GM18507 (cell line): ENCODE measurements at regions not wholly inside any gene's neighbourhood (a gene's known extent, or its start where the extent isn't known, plus 50 kb on each side); places are given as distances from the start of the nearest gene placed in this dataset.

ENCODE experiments used
- DNase-seq: peaks from one replicate; pipeline ENCODE4 v3.0.0; 2011; ENCODE audit warnings: low read depth; ENCODE audit not compliant: insufficient read length; ENCODE audit errors: extremely low spot score
- FAIRE-seq: peaks from 2 replicates; lab custom pipeline; 2011; peaks lifted over from hg19 to GRCh38; lab: Jason Lieb, UNC

GRCh38 chr14:54322701-54323337 lies 74.0 kb upstream of the CDKN3 start:
- FAIRE-seq (no peak), DNase-seq (no peak)

- DNase-seq (no peak), FAIRE-seq (no peak)
Measured at GRCh38 chr14:54325766-54326165, 71.0 kb upstream of the CDKN3 start.

GRCh38 chr14:54329082-54329695 lies 67.6 kb upstream of the CDKN3 start:
- DNase-seq (no peak), FAIRE-seq (peak; percentile 50)

GRCh38 chr14:54330876-54331275 lies 65.9 kb upstream of the CDKN3 start:
- FAIRE-seq (no peak), DNase-seq (no peak)

- FAIRE-seq (no peak), DNase-seq (no peak)
Measured at GRCh38 chr14:54331516-54331915, 65.3 kb upstream of the CDKN3 start.

GRCh38 chr14:54332490-54332889 lies 64.3 kb upstream of the CDKN3 start:
- DNase-seq (no peak), FAIRE-seq (no peak)

- FAIRE-seq (no peak), DNase-seq (no peak)
Measured at GRCh38 chr14:54333511-54333910, 63.3 kb upstream of the CDKN3 start.

- FAIRE-seq (no peak), DNase-seq (no peak)
Measured at GRCh38 chr14:54335569-54336155, 61.1 kb upstream of the CDKN3 start.

- FAIRE-seq (no peak), DNase-seq (no peak)
Measured at GRCh38 chr14:54337314-54337713, 59.5 kb upstream of the CDKN3 start.

GRCh38 chr14:54338696-54339317 lies 58.0 kb upstream of the CDKN3 start:
- DNase-seq = no peak
- FAIRE-seq = no peak

- FAIRE-seq (no peak), DNase-seq (no peak)
Measured at GRCh38 chr14:54339771-54340170, 57.0 kb upstream of the CDKN3 start.

GRCh38 chr14:54342806-54343205 lies 54.0 kb upstream of the CDKN3 start:
- no peak for DNase-seq
- FAIRE-seq = no peak

GRCh38 chr14:54343272-54344121 lies 53.3 kb upstream of the CDKN3 start:
- DNase-seq = no peak
- no peak for FAIRE-seq

GRCh38 chr14:54344445-54344844 lies 52.4 kb upstream of the CDKN3 start:
- FAIRE-seq = no peak
- DNase-seq = no peak

GRCh38 chr14:54346257-54346656 lies 50.5 kb upstream of the CDKN3 start:
- FAIRE-seq (no peak), DNase-seq (no peak)
